ENCODE measurements at regions not wholly inside any gene's neighbourhood (a gene's known extent, or its start where the extent isn't known, plus 50 kb on each side); places are given as distances from the start of the nearest gene placed in this dataset.

DNA sequence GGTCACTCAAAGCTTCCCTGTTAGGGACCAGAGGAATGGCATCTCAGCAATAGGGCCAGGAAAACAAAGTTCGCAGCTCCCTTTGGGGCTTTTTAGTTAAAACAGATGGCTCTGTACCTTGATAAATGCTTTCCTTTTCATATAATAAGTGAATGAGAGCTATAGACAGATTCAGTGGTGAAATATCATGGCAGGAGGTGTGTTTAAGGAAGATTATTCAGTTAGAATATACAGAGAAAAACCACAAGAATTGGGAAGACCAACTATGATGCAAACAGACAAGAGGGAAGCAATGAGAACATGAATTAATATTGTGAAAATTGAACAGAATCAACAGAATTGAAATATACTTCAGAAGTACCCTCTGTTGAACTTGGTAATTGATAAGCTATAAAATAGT, 379.4 kb downstream of the PLPP3 start:
- no peak overlapping the region for H3K4me3 ChIP-seq (ENCODE audit: low read length)
- WGBS (ENCODE audit: insufficient coverage): 80% methylated on average over 1 of the region's 1 CpG
- H3K27ac ChIP-seq (ENCODE audit: low read length): peak overlapping the region; percentile 63
- no peak for DNase-seq
- no peaks in the 10 kb centered on the region for H3K36me3 ChIP-seq (ENCODE audit: control insufficient read depth, insufficient read depth, low read length)
- peaks cover 24% of the 10 kb centered on the region for H3K4me1 ChIP-seq (ENCODE audit: control insufficient read depth, insufficient read depth, low read length)
- H3K27me3 ChIP-seq (ENCODE audit: control insufficient read depth, insufficient read depth, low read length): no peaks in the 10 kb centered on the region
- H3K9me3 ChIP-seq (replicated peaks; ENCODE audit: control insufficient read depth, low read depth, low read length): no peaks in the 10 kb centered on the region

DNA sequence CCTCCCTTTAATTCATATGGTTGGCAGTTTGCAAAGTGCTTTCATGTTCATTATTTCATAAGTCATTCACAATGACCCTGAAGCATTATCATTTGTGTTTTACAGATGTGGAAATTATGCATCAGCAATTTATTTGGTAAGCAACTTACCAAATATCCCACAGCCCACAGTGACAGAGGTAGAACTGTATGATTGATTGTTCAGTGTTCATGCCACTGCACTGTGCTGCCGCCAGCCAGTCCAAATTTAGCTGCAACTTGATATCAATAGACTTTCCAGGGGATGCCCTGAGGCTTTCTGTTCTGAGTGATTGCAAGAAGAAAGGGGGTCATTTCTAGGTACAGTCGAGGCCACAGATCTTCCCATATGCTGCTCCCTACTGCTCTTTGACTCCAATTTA, 380.3 kb downstream of the PLPP3 start:
- Histone ChIP-seq H3K4me1 (ENCODE audit: control insufficient read depth, insufficient read depth, low read length) (peaks cover 24% of the 10 kb centered on the region), H3K9me3 (replicated peaks; ENCODE audit: control insufficient read depth, low read depth, low read length) (no peaks in the 10 kb centered on the region), H3K27me3 (ENCODE audit: control insufficient read depth, insufficient read depth, low read length) (no peaks in the 10 kb centered on the region), H3K4me3 (ENCODE audit: low read length) (no peak overlapping the region), H3K36me3 (ENCODE audit: control insufficient read depth, insufficient read depth, low read length) (no peaks in the 10 kb centered on the region), H3K27ac (ENCODE audit: low read length) (peak overlapping the region; percentile 63)
- no peak for DNase-seq
- 100% methylated on average over 1 of the region's 2 CpGs for WGBS (ENCODE audit: insufficient coverage)

GRCh38 chr1:56197946-56198345, 381.4 kb downstream of the PLPP3 start:
- Histone ChIP-seq H3K27me3 (ENCODE audit: control insufficient read depth, insufficient read depth, low read length) (no peaks in the 10 kb centered on the region), H3K36me3 (ENCODE audit: control insufficient read depth, insufficient read depth, low read length) (no peaks in the 10 kb centered on the region), H3K4me1 (ENCODE audit: control insufficient read depth, insufficient read depth, low read length) (peaks cover 27% of the 10 kb centered on the region), H3K9me3 (replicated peaks; ENCODE audit: control insufficient read depth, low read depth, low read length) (no peaks in the 10 kb centered on the region), H3K27ac (ENCODE audit: low read length) (no peak overlapping the region), H3K4me3 (ENCODE audit: low read length) (no peak overlapping the region)
- DNase-seq: no peak
- WGBS (ENCODE audit: insufficient coverage): no CpG with 5 or more reads among the region's 2 CpGs

DNA sequence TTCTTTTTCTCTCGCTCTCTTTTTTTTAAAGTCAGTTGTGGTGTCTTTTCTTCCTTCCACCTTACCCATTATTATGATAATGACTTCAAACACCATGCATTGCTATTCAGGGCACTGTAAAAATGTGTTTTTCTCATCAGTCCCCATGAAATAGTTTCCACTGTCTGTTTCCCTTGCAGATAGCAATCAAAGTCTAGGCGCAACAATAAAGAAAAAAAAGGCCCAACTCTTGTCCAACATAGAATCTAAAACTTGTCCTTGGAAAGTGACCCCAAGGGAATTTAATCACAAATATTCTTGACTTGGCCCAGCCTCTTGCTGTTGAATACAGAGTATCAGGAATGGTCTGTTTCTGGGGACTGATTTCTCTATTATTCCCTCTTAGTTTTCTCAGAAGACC, 382.5 kb downstream of the PLPP3 start:
- Histone ChIP-seq H3K27me3 (ENCODE audit: control insufficient read depth, insufficient read depth, low read length) (no peaks in the 10 kb centered on the region), H3K36me3 (ENCODE audit: control insufficient read depth, insufficient read depth, low read length) (no peaks in the 10 kb centered on the region), H3K4me1 (ENCODE audit: control insufficient read depth, insufficient read depth, low read length) (peaks cover 28% of the 10 kb centered on the region), H3K9me3 (replicated peaks; ENCODE audit: control insufficient read depth, low read depth, low read length) (no peaks in the 10 kb centered on the region), H3K4me3 (ENCODE audit: low read length) (no peak overlapping the region), H3K27ac (ENCODE audit: low read length) (peak overlapping the region; percentile 62)
- DNase-seq: peak; percentile 81
- WGBS (ENCODE audit: insufficient coverage): 20% methylated on average over 1 of the region's 2 CpGs

GRCh38 chr1:56194701-56195300, 384.6 kb downstream of the PLPP3 start:
- H3K9me3 ChIP-seq (replicated peaks; ENCODE audit: control insufficient read depth, low read depth, low read length): no peaks in the 10 kb centered on the region
- WGBS (ENCODE audit: insufficient coverage): no CpG with 5 or more reads among the region's 1 CpG
- DNase-seq: peak; percentile 93
- H3K4me3 ChIP-seq (ENCODE audit: low read length): no peak overlapping the region
- H3K27me3 ChIP-seq (ENCODE audit: control insufficient read depth, insufficient read depth, low read length): no peaks in the 10 kb centered on the region
- H3K27ac ChIP-seq (ENCODE audit: low read length): peak overlapping the region; percentile 39
- peaks cover 24% of the 10 kb centered on the region for H3K4me1 ChIP-seq (ENCODE audit: control insufficient read depth, insufficient read depth, low read length)
- H3K36me3 ChIP-seq (ENCODE audit: control insufficient read depth, insufficient read depth, low read length): no peaks in the 10 kb centered on the region

DNA sequence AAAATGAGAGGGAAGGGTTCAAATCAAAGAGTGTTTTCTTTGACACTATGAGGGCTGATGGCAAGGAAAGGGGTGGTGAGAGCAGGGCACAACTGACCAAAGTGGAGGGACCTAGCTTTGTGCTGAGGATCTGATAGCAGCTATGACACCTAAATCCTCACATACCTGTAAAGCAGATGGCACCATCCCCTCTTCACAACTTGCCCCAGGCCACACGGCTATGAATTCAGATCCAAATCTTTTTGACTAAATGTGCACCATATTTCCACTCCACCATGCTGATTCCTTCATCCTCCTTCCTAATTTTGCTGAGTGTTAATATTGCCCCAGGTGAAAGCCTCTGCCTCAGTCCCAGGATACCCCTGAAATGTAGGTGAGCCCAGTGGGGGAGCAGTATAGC, 385.7 kb downstream of the PLPP3 start:
- DNase-seq: no peak
- Histone ChIP-seq H3K9me3 (replicated peaks; ENCODE audit: control insufficient read depth, low read depth, low read length) (no peaks in the 10 kb centered on the region), H3K27me3 (ENCODE audit: control insufficient read depth, insufficient read depth, low read length) (no peaks in the 10 kb centered on the region), H3K36me3 (ENCODE audit: control insufficient read depth, insufficient read depth, low read length) (no peaks in the 10 kb centered on the region), H3K4me3 (ENCODE audit: low read length) (no peak overlapping the region), H3K27ac (ENCODE audit: low read length) (peak overlapping the region; percentile 3), H3K4me1 (ENCODE audit: control insufficient read depth, insufficient read depth, low read length) (peaks cover 22% of the 10 kb centered on the region)
- WGBS (ENCODE audit: insufficient coverage): 100% methylated on average over 1 of the region's 1 CpG

DNA sequence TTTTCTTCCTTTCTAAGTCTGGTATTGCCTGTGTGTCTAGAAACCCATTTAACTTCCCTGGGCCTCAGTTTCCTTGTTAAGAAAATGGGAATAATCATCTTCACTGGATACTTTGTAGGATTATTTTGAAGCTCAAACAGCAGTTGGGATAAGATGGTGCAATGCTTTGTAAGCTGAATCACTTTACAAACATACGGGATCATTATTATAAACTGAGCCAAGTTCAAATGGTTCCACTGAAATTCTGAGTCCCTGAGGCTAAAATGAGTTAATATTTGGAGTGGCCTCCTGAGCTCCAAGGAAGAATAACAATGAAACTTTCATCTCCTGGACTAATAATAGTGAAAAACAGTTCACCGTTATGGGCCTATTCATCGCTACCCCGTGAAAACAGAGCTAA, 388.0 kb downstream of the PLPP3 start:
- peaks cover 22% of the 10 kb centered on the region for H3K4me1 ChIP-seq (ENCODE audit: control insufficient read depth, insufficient read depth, low read length)
- H3K36me3 ChIP-seq (ENCODE audit: control insufficient read depth, insufficient read depth, low read length): no peaks in the 10 kb centered on the region
- H3K27me3 ChIP-seq (ENCODE audit: control insufficient read depth, insufficient read depth, low read length): no peaks in the 10 kb centered on the region
- no peaks in the 10 kb centered on the region for H3K9me3 ChIP-seq (replicated peaks; ENCODE audit: control insufficient read depth, low read depth, low read length)
- no peak overlapping the region for H3K27ac ChIP-seq (ENCODE audit: low read length)
- no peak for DNase-seq
- no CpG with 5 or more reads among the region's 4 CpGs for WGBS (ENCODE audit: insufficient coverage)
- H3K4me3 ChIP-seq (ENCODE audit: low read length): no peak overlapping the region

DNA sequence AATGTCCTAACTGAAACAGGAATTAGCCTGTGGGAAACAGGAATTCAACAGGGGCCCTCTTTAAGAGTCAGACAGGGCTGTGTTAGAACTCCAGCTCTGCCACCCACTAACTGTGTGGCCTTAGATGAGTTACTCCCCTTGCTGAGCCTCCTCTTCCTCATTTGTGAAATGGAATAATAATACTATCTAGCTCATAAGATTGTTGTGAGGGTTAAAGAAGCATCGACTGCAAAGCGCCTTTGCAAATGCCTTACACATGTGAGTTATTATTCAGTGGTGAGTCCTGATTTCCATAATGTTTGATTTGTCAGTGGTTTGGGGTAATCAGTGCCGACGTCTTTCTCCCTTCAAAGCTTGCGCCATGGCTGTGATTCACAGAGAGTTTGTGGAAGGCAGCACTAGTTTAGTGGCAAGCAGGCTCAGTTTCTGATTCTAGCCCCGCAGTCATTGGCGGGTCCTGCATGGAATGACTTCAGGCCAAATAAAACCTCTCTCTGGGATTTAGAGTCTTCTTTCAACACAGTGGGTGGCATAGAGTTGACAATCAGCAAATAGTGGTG, 388.5 kb downstream of the PLPP3 start:
- H3K4me1 ChIP-seq (ENCODE audit: control insufficient read depth, insufficient read depth, low read length): peaks cover 24% of the 10 kb centered on the region
- H3K4me3 ChIP-seq (ENCODE audit: low read length): no peak overlapping the region
- H3K27me3 ChIP-seq (ENCODE audit: control insufficient read depth, insufficient read depth, low read length): no peaks in the 10 kb centered on the region
- H3K36me3 ChIP-seq (ENCODE audit: control insufficient read depth, insufficient read depth, low read length): no peaks in the 10 kb centered on the region
- H3K9me3 ChIP-seq (replicated peaks; ENCODE audit: control insufficient read depth, low read depth, low read length): no peaks in the 10 kb centered on the region
- WGBS (ENCODE audit: insufficient coverage): 54% methylated on average over 3 of the region's 7 CpGs
- H3K27ac ChIP-seq (ENCODE audit: low read length): no peak overlapping the region
- no peak for DNase-seq

- DNase-seq: peak; percentile 28
- no peaks in the 10 kb centered on the region for H3K9me3 ChIP-seq (replicated peaks; ENCODE audit: control insufficient read depth, low read depth, low read length)
- H3K36me3 ChIP-seq (ENCODE audit: control insufficient read depth, insufficient read depth, low read length): no peaks in the 10 kb centered on the region
- no peak overlapping the region for H3K27ac ChIP-seq (ENCODE audit: low read length)
- H3K4me3 ChIP-seq (ENCODE audit: low read length): no peak overlapping the region
- H3K27me3 ChIP-seq (ENCODE audit: control insufficient read depth, insufficient read depth, low read length): no peaks in the 10 kb centered on the region
- 90% methylated on average over 7 of the region's 11 CpGs for WGBS (ENCODE audit: insufficient coverage)
- H3K4me1 ChIP-seq (ENCODE audit: control insufficient read depth, insufficient read depth, low read length): peaks cover 24% of the 10 kb centered on the region
These were observed 389.2 kb downstream of the PLPP3 start for GRCh38 chr1:56189946-56190805.

GRCh38 chr1:56189454-56189853, 389.9 kb downstream of the PLPP3 start:
- DNase-seq: no peak
- peaks cover 24% of the 10 kb centered on the region for H3K4me1 ChIP-seq (ENCODE audit: control insufficient read depth, insufficient read depth, low read length)
- H3K27me3 ChIP-seq (ENCODE audit: control insufficient read depth, insufficient read depth, low read length): no peaks in the 10 kb centered on the region
- no peaks in the 10 kb centered on the region for H3K36me3 ChIP-seq (ENCODE audit: control insufficient read depth, insufficient read depth, low read length)
- no peak overlapping the region for H3K4me3 ChIP-seq (ENCODE audit: low read length)
- no CpG with 5 or more reads among the region's 2 CpGs for WGBS (ENCODE audit: insufficient coverage)
- no peak overlapping the region for H3K27ac ChIP-seq (ENCODE audit: low read length)
- H3K9me3 ChIP-seq (replicated peaks; ENCODE audit: control insufficient read depth, low read depth, low read length): no peaks in the 10 kb centered on the region
